ENCODE measurements at regions not wholly inside any gene's neighbourhood (a gene's known extent, or its start where the extent isn't known, plus 50 kb on each side); places are given as distances from the start of the nearest gene placed in this dataset.
A peak's percentile ranks its signal among the peaks of the same experiment; 100 is the strongest.
"Not testable (repeated sequence)": the region's sequence is repeated elsewhere in the genome, so short reads cannot be mapped to it uniquely, and the experiment has no call there.

GRCh38 chrX:118239178-118239870, 106.6 kb upstream of the WDR44 start:
- TF ChIP-seq, protein P1, sequence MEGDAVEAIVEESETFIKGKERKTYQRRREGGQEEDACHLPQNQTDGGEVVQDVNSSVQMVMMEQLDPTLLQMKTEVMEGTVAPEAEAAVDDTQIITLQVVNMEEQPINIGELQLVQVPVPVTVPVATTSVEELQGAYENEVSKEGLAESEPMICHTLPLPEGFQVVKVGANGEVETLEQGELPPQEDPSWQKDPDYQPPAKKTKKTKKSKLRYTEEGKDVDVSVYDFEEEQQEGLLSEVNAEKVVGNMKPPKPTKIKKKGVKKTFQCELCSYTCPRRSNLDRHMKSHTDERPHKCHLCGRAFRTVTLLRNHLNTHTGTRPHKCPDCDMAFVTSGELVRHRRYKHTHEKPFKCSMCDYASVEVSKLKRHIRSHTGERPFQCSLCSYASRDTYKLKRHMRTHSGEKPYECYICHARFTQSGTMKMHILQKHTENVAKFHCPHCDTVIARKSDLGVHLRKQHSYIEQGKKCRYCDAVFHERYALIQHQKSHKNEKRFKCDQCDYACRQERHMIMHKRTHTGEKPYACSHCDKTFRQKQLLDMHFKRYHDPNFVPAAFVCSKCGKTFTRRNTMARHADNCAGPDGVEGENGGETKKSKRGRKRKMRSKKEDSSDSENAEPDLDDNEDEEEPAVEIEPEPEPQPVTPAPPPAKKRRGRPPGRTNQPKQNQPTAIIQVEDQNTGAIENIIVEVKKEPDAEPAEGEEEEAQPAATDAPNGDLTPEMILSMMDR (IDR thresholded peaks at IDR 0.05): no peak
- no peaks in the 10 kb centered on the region for H3K27me3 ChIP-seq (ENCODE audit: insufficient read depth in 3 of 3, low read length in 2 of 3)
- H3K27ac ChIP-seq: peak overlapping the region; percentile 1
- ATAC-seq (no peak), DNase-seq (no peak)
- H3K9me3 ChIP-seq: no peaks in the 10 kb centered on the region
- WGBS, 3 donors: 21 to 38% (median 30%) methylated on average over 2 of the region's 2 CpGs
- no peak overlapping the region for H3K4me3 ChIP-seq
- H3K36me3 ChIP-seq (ENCODE audit: insufficient read depth in 1 of 2, low read depth in 1 of 2): no peaks in the 10 kb centered on the region
- intact Hi-C loops (cut with DNase I): no loop called here
- no peaks in the 10 kb centered on the region for H3K4me1 ChIP-seq

- Histone ChIP-seq H3K27me3 (ENCODE audit: insufficient read depth in 3 of 3, low read length in 2 of 3) (no peaks in the 10 kb centered on the region), H3K9me3 (no peaks in the 10 kb centered on the region), H3K36me3 (ENCODE audit: insufficient read depth in 1 of 2, low read depth in 1 of 2) (no peaks in the 10 kb centered on the region), H3K4me1 (no peaks in the 10 kb centered on the region), H3K27ac (peak overlapping the region; percentile 1), H3K4me3 (no peak overlapping the region)
- DNase-seq (no peak), ATAC-seq (no peak)
- intact Hi-C loops (cut with DNase I): no loop called here
- 18 to 32% (median 24%) methylated on average over 5 to 6 of the region's 6 CpGs for WGBS, 3 donors
- TF ChIP-seq, protein P1 (IDR thresholded peaks at IDR 0.05): no peak
Measured at GRCh38 chrX:118239913-118240698, 105.8 kb upstream of the WDR44 start.

GRCh38 chrX:118246961-118247360, 98.9 kb upstream of the WDR44 start:
- DNase-seq; intact Hi-C loops (cut with DNase I); H3K27ac ChIP-seq; H3K4me1 ChIP-seq; ATAC-seq; H3K27me3 ChIP-seq (ENCODE audit: insufficient read depth in 3 of 3, low read length in 2 of 3); H3K36me3 ChIP-seq (ENCODE audit: insufficient read depth in 1 of 2, low read depth in 1 of 2); H3K4me3 ChIP-seq; H3K9me3 ChIP-seq: not testable (repeated sequence)
- 20 to 27% methylated on average over 1 to 2 of the region's 2 CpGs; no CpG with 5 or more reads in 1 of the 3 donors for WGBS, 3 donors

GRCh38 chrX:118249146-118249545, 96.8 kb upstream of the WDR44 start:
- intact Hi-C loops (cut with DNase I): no loop called here
- Histone ChIP-seq H3K4me3 (no peak overlapping the region), H3K27me3 (ENCODE audit: insufficient read depth in 3 of 3, low read length in 2 of 3) (peaks cover 0 to 3% (median 0%) of the 10 kb centered on the region in 3 donors), H3K36me3 (ENCODE audit: insufficient read depth in 1 of 2, low read depth in 1 of 2) (no peaks in the 10 kb centered on the region), H3K27ac (no peak overlapping the region), H3K4me1 (no peaks in the 10 kb centered on the region), H3K9me3 (no peaks in the 10 kb centered on the region)
- DNase-seq (no peak), ATAC-seq (no peak)
- TF ChIP-seq, protein P1 (IDR thresholded peaks at IDR 0.05): no peak

GRCh38 chrX:118250445-118250844, 95.5 kb upstream of the WDR44 start:
- no peak overlapping the region for H3K27ac ChIP-seq
- ATAC-seq (no peak), DNase-seq (no peak)
- H3K9me3 ChIP-seq: no peaks in the 10 kb centered on the region
- 79 to 94% (median 80%) methylated on average over 1 of the region's 1 CpG for WGBS, 3 donors
- TF ChIP-seq, protein P1 (IDR thresholded peaks at IDR 0.05): no peak
- intact Hi-C loops (cut with DNase I): no loop called here
- H3K4me3 ChIP-seq: no peak overlapping the region
- H3K4me1 ChIP-seq: no peaks in the 10 kb centered on the region
- no peaks in the 10 kb centered on the region for H3K36me3 ChIP-seq (ENCODE audit: insufficient read depth in 1 of 2, low read depth in 1 of 2)
- H3K27me3 ChIP-seq (ENCODE audit: insufficient read depth in 3 of 3, low read length in 2 of 3): peaks cover 0 to 3% (median 0%) of the 10 kb centered on the region in 3 donors
